OCI-LY1 (cell line): ENCODE measurements at regions not wholly inside any gene's neighbourhood (a gene's known extent, or its start where the extent isn't known, plus 50 kb on each side); places are given as distances from the start of the nearest gene placed in this dataset.
"Not testable (repeated sequence)": the region's sequence is repeated elsewhere in the genome, so short reads cannot be mapped to it uniquely, and the experiment has no call there.

ENCODE experiments used
- H2AFZ ChIP-seq: fragments of 200-600 bp; sonication (generic), shearing (Covaris generic); 2 replicates; pipeline ENCODE4 v1.6.0; 2014; ENCODE audit warnings: antibody characterized with exemption, mild to moderate bottlenecking, low read length
- H3F3A ChIP-seq: fragments of 200-600 bp; sonication (generic), shearing (Covaris generic); 2 replicates; pipeline ENCODE4 v1.6.0; 2014; ENCODE audit warnings: mild to moderate bottlenecking, antibody characterized with exemption, low read length, moderate library complexity; ENCODE audit not compliant: insufficient read depth
- H3K27ac ChIP-seq: fragments of 200-600 bp; sonication (generic); 2 replicates; pipeline ENCODE4 v1.5.1; 2014; ENCODE audit warnings: low read length, mixed run types, mild to moderate bottlenecking, low read depth; ENCODE audit not compliant: poor library complexity, severe bottlenecking
- H3K27me3 ChIP-seq: fragments of 200-600 bp; sonication (generic); 2 replicates; pipeline ENCODE4 v1.6.0; 2014; ENCODE audit warnings: antibody characterized with exemption, mild to moderate bottlenecking, low read length, moderate library complexity; ENCODE audit not compliant: insufficient read depth
- H3K36me3 ChIP-seq: fragments of 200-600 bp; sonication (generic); 2 replicates; pipeline ENCODE4 v1.6.1; 2014; ENCODE audit warnings: mild to moderate bottlenecking, antibody characterized with exemption, low read length, moderate library complexity, mixed read lengths; ENCODE audit not compliant: insufficient read depth
- H3K4me1 ChIP-seq: fragments of 200-600 bp; sonication (generic); 2 replicates; pipeline ENCODE4 v1.5.1; 2014; ENCODE audit warnings: mild to moderate bottlenecking, low read length, moderate library complexity; ENCODE audit not compliant: insufficient read depth, severe bottlenecking
- H3K4me2 ChIP-seq: fragments of 200-600 bp; sonication (generic), shearing (Covaris generic); 2 replicates; pipeline ENCODE4 v1.6.1; 2014; ENCODE audit warnings: low read length
- H3K4me3 ChIP-seq: fragments of 200-600 bp; sonication (generic); 2 replicates; pipeline ENCODE4 v1.5.1; 2014; ENCODE audit warnings: low read length, low read depth, mild to moderate bottlenecking, mixed read lengths; ENCODE audit not compliant: poor library complexity, severe bottlenecking
- H3K79me2 ChIP-seq: fragments of 200-600 bp; shearing (Covaris generic); 2 replicates; pipeline ENCODE4 v1.6.1; 2016; ENCODE audit warnings: mixed run types, low read length, mixed read lengths; ENCODE audit not compliant: insufficient read depth
- H3K9ac ChIP-seq: fragments of 200-600 bp; sonication (generic), shearing (Covaris generic); 2 replicates; pipeline ENCODE4 v1.6.1; 2014; ENCODE audit warnings: mild to moderate bottlenecking, low read length, mixed read lengths
- H3K9me2 ChIP-seq: fragments of 200-600 bp; sonication (generic), shearing (Covaris generic); 2 replicates; pipeline ENCODE4 v1.6.1; 2014; ENCODE audit warnings: low read depth, mild to moderate bottlenecking, low read length, mixed read lengths
- H3K9me3 ChIP-seq: fragments of 200-600 bp; shearing (Covaris generic); 2 replicates; pipeline ENCODE4 v1.6.1; 2014; ENCODE audit warnings: low read length, mixed read lengths
- H4K20me1 ChIP-seq: fragments of 200-600 bp; sonication (generic), shearing (Covaris generic); 2 replicates; pipeline ENCODE4 v1.6.0; 2016; ENCODE audit warnings: mild to moderate bottlenecking, low read length; ENCODE audit not compliant: insufficient read depth
- EZH2 ChIP-seq: fragments of 200-600 bp; sonication (generic), shearing (Covaris generic); IDR thresholded peaks from 2 replicates; pipeline ENCODE4 v1.8.0; 2017; ENCODE audit warnings: borderline replicate concordance, mixed run types, mild to moderate bottlenecking, antibody characterized with exemption, low read length, moderate library complexity, mixed read lengths
- TF ChIP-seq, protein P1 (sequence below): fragments of 200-600 bp; sonication (generic), shearing (Covaris generic); IDR thresholded peaks from 2 replicates; pipeline ENCODE4 v1.5.1; 2017; ENCODE audit warnings: mild to moderate bottlenecking, antibody characterized with exemption, low read length, moderate library complexity, mixed read lengths

DNA sequence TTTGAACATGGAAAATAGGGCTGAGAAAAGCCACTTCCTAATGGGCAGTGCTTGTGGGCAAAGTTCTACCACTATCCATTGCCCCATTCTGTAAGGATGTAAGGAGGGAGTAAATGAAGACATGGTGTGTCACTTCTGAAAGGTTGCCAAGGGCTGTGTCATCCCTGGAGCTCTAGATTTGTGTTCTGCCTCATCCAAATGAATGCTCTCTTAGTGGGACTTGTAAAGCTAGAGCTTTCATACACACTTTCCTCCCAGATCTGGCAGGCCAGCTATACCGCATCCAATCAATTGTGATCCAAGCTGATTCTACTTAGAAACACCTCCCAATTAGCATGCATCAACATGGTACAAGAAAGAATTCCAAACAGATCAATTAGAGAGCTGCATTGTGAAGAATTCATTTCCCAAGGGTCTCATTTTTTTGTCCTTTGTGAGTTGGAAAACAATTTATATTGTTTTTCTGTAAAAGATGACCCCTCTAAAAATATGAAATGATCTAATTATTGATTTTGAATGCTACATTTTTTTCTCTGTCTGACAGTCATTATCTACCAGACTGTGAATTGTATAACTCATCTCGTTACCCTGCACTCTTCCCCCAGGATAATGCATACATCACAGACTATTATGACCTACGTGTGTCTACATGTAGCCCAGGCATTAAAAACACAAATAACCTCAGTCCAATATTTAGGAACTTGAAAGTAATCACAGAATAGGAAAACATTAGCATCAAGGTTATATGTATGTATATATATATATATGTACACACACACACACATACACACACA is 117.1 kb upstream of the DUSP10 start:
- no peaks in the 10 kb centered on the region for H3K9me3 ChIP-seq
- no peaks in the 10 kb centered on the region for H3K36me3 ChIP-seq
- no peak overlapping the region for H3K4me2 ChIP-seq
- H3K9me2 ChIP-seq = no peaks in the 10 kb centered on the region
- H2AFZ ChIP-seq = no peak overlapping the region
- H3F3A ChIP-seq = no peaks in the 10 kb centered on the region
- no peaks in the 10 kb centered on the region for H3K79me2 ChIP-seq
- H3K9ac ChIP-seq = no peak overlapping the region
- TF ChIP-seq, protein P1, sequence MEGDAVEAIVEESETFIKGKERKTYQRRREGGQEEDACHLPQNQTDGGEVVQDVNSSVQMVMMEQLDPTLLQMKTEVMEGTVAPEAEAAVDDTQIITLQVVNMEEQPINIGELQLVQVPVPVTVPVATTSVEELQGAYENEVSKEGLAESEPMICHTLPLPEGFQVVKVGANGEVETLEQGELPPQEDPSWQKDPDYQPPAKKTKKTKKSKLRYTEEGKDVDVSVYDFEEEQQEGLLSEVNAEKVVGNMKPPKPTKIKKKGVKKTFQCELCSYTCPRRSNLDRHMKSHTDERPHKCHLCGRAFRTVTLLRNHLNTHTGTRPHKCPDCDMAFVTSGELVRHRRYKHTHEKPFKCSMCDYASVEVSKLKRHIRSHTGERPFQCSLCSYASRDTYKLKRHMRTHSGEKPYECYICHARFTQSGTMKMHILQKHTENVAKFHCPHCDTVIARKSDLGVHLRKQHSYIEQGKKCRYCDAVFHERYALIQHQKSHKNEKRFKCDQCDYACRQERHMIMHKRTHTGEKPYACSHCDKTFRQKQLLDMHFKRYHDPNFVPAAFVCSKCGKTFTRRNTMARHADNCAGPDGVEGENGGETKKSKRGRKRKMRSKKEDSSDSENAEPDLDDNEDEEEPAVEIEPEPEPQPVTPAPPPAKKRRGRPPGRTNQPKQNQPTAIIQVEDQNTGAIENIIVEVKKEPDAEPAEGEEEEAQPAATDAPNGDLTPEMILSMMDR = no peak
- TF ChIP-seq EZH2 = no peak
- H4K20me1 ChIP-seq = no peaks in the 10 kb centered on the region
- H3K4me1 ChIP-seq = no peaks in the 10 kb centered on the region
- H3K4me3 ChIP-seq = no peak overlapping the region
- no peaks in the 10 kb centered on the region for H3K27me3 ChIP-seq
- H3K27ac ChIP-seq = no peak overlapping the region

DNA sequence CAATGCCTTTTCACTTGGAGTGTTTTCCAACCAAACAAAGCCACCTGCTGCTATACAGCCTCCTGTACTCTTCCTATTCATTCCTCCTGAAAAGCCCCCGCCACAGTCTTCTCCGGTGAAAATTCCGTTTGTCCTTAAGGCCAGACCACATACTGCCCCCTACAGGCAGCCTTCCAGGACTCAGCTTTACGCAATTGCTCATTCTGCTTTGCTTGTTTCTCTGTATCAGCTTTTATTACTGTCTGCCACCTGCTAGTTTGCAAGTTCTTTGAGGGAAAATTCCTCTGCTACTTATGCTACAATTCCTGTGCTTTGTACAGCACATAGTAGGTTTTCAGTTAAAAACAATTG is 115.2 kb upstream of the DUSP10 start:
- not testable (repeated sequence) for H3K36me3 ChIP-seq, H3K9me3 ChIP-seq, H2AFZ ChIP-seq, H3K4me2 ChIP-seq, H3K4me1 ChIP-seq, H3K9ac ChIP-seq, H3K9me2 ChIP-seq, H3K27ac ChIP-seq, H3K27me3 ChIP-seq, H4K20me1 ChIP-seq, H3K79me2 ChIP-seq, H3F3A ChIP-seq, H3K4me3 ChIP-seq
- TF ChIP-seq, protein P1 = peak; percentile 8; the same call in 1 of the 2 replicates

DNA sequence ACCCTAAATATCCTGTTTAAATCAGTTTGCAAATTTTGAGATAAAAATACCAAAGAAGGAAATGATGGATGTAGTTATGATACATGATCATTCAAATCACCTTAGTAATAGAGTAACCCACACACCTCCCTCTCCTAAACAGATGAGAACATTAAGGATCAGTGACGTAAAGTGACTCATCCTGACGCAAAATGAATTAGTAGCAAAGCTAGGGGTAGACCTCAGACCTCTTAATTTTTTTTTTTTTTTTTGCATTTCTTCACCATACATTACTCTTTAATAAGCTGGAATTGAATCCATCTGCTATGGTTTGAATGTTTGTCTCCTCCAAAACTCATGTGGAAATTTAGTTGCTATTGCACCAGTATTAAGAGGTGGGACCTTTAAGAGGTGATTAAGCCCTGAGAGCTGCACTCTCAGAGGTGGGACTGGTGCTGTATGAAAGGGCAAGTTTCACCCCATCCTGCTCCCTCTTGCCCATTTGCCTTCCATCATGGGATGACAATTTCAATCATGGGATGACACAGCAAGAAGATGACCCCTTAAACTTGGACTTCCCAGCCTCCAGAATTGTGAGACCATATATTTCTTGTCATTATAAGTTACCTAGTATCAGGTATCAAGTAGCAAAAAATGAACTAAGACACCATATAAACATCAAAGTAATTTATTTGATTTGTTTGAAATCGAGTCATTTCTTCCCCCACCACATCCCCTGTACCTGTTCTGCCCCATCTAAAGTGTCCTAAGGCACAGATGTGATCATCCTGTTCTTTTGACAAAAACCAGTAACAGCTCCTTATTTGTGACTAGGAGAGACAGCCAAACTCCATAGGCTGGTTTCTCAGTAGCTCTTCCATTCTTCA is 114.6 kb upstream of the DUSP10 start:
- no peak overlapping the region for H3K4me3 ChIP-seq
- H3K9ac ChIP-seq = no peak overlapping the region
- no peak overlapping the region for H3K27ac ChIP-seq
- TF ChIP-seq, protein P1 = no peak
- no peak for TF ChIP-seq EZH2
- no peaks in the 10 kb centered on the region for H3K4me1 ChIP-seq
- no peak overlapping the region for H2AFZ ChIP-seq
- no peak overlapping the region for H3K4me2 ChIP-seq
- H3F3A ChIP-seq = no peaks in the 10 kb centered on the region
- H3K9me2 ChIP-seq = no peaks in the 10 kb centered on the region
- H3K9me3 ChIP-seq = no peaks in the 10 kb centered on the region
- H3K79me2 ChIP-seq = no peaks in the 10 kb centered on the region
- H3K27me3 ChIP-seq = no peaks in the 10 kb centered on the region
- no peaks in the 10 kb centered on the region for H4K20me1 ChIP-seq
- H3K36me3 ChIP-seq = no peaks in the 10 kb centered on the region
